GM23338 (cell line): ENCODE measurements at regions not wholly inside any gene's neighbourhood (a gene's known extent, or its start where the extent isn't known, plus 50 kb on each side); places are given as distances from the start of the nearest gene placed in this dataset.

Source experiments
- ATAC-seq: fragments of 200-7000 bp; cut with Tn5 transposase; 3 replicates; pipeline ENCODE4 v1.9.1; 2020
- DNase-seq: peaks from one replicate; pipeline ENCODE4 v3.0.0-alpha.2; 2015; ENCODE audit warnings: low spot score
- H2AFZ ChIP-seq: fragments of 200-600 bp; sonication (generic); 2 replicates; pipeline ENCODE4 v1.8.0; 2016; ENCODE audit warnings: antibody characterized with exemption, mild to moderate bottlenecking, moderate library complexity
- H3F3A ChIP-seq: fragments of 200-600 bp; sonication (generic); replicated peaks from 2 replicates; pipeline ENCODE4 v1.8.0; 2017; ENCODE audit warnings: antibody characterized with exemption, mixed run types, low read depth
- H3K27ac ChIP-seq: fragments of 200-600 bp; sonication (generic); 2 replicates; pipeline ENCODE4 v1.6.1; 2016; ENCODE audit warnings: low read depth
- H3K27me3 ChIP-seq: fragments of 200-600 bp; sonication (generic); 2 replicates; pipeline ENCODE4 v1.8.0; 2016; ENCODE audit warnings: mild to moderate bottlenecking, mixed run types, moderate library complexity; ENCODE audit not compliant: insufficient read depth
- H3K36me3 ChIP-seq: fragments of 200-600 bp; sonication (generic); 2 replicates; pipeline ENCODE4 v1.8.0; 2016; ENCODE audit warnings: mild to moderate bottlenecking; ENCODE audit not compliant: insufficient read depth
- H3K4me1 ChIP-seq: fragments of 200-600 bp; sonication (generic); 2 replicates; pipeline ENCODE4 v1.8.0; 2016; ENCODE audit warnings: mild to moderate bottlenecking, moderate library complexity; ENCODE audit not compliant: insufficient read depth
- H3K4me2 ChIP-seq: fragments of 200-600 bp; sonication (generic); 2 replicates; pipeline ENCODE4 v1.7.1; 2017; ENCODE audit warnings: mixed run types
- H3K4me3 ChIP-seq: fragments of 200-600 bp; sonication (generic); 2 replicates; pipeline ENCODE4 v1.6.1; 2016; ENCODE audit warnings: mixed run types
- H3K79me2 ChIP-seq: fragments of 200-600 bp; sonication (generic); replicated peaks from 2 replicates; pipeline ENCODE4 v1.8.0; 2017; ENCODE audit warnings: mild to moderate bottlenecking; ENCODE audit not compliant: insufficient read depth
- H3K9me2 ChIP-seq: fragments of 200-600 bp; sonication (generic); 2 replicates; pipeline ENCODE4 v1.8.0; 2017; ENCODE audit not compliant: insufficient read depth
- H4K20me1 ChIP-seq: fragments of 200-600 bp; sonication (generic); replicated peaks from 2 replicates; pipeline ENCODE4 v1.8.0; 2017; ENCODE audit warnings: mild to moderate bottlenecking; ENCODE audit not compliant: insufficient read depth
- H3K27ac Mint-ChIP-seq: 2 replicates; pipeline ENCODE4 v1.8.0; 2020; ENCODE audit warnings: inconsistent platforms, mild to moderate bottlenecking, moderate library complexity, mixed read lengths
- H3K27me3 Mint-ChIP-seq: 3 replicates; pipeline ENCODE4 v1.8.0; 2022; ENCODE audit warnings: low read depth, mild to moderate bottlenecking, moderate library complexity, mixed read lengths, inconsistent platforms; ENCODE audit not compliant: insufficient read depth, poor library complexity
- H3K36me3 Mint-ChIP-seq: 3 replicates; pipeline ENCODE4 v1.8.0; 2021; ENCODE audit warnings: low read depth, mild to moderate bottlenecking, inconsistent platforms, moderate library complexity, mixed read lengths
- H3K4me1 Mint-ChIP-seq: 3 replicates; pipeline ENCODE4 v1.8.0; 2020; ENCODE audit warnings: mild to moderate bottlenecking, inconsistent platforms, mixed read lengths
- H3K4me3 Mint-ChIP-seq: 3 replicates; pipeline ENCODE4 v1.8.0; 2021; ENCODE audit warnings: moderate library complexity, mild to moderate bottlenecking, inconsistent platforms, mixed read lengths
- H3K9me3 Mint-ChIP-seq: 3 replicates; pipeline ENCODE4 v1.8.0; 2020; ENCODE audit warnings: moderate library complexity, mild to moderate bottlenecking, inconsistent platforms, mixed read lengths
- CREB1 ChIP-seq: fragments of 250-450 bp; sonication (Bioruptor Pico); IDR thresholded peaks from 2 replicates; pipeline ENCODE4 v1.5.0; 2020; ENCODE audit warnings: low read depth, mild to moderate bottlenecking, moderate library complexity
- EZH2 ChIP-seq: fragments of 200-600 bp; sonication (generic); IDR thresholded peaks from one replicate; pipeline ENCODE4 v1.8.0; 2017; ENCODE audit warnings: antibody characterized with exemption, mild to moderate bottlenecking, low read depth; ENCODE audit not compliant: unreplicated experiment
- EZH2phosphoT487 ChIP-seq: fragments of 200-600 bp; sonication (generic); IDR thresholded peaks from one replicate; pipeline ENCODE4 v1.8.1; 2018; ENCODE audit warnings: antibody characterized with exemption; ENCODE audit not compliant: unreplicated experiment
- NANOG ChIP-seq: IDR thresholded peaks from 2 replicates; pipeline ENCODE4 v1.6.1; 2016; ENCODE audit warnings: antibody characterized with exemption, borderline replicate concordance
- REST ChIP-seq: IDR thresholded peaks from one replicate; pipeline ENCODE4 v1.6.1; 2018; ENCODE audit warnings: antibody characterized with exemption; ENCODE audit not compliant: unreplicated experiment
- ZNF331 ChIP-seq: fragments of 250-450 bp; sonication (Bioruptor Pico); IDR thresholded peaks from 2 replicates; pipeline ENCODE4 v1.5.0; 2020; ENCODE audit warnings: low read depth, mild to moderate bottlenecking, moderate library complexity
- TF ChIP-seq, protein P1 (sequence below), 2 experiments: fragments of 200-600 bp in 1 of 2; sonication (generic) in 1 of 2; conservative IDR thresholded peaks; 2 replicates each; pipeline versions ENCODE4 v1.5.1 to v1.6.1; 2016 to 2017; ENCODE audit warnings: antibody characterized with exemption in 2 of 2, low read depth in 2 of 2, mild to moderate bottlenecking in 2 of 2, moderate library complexity in 1 of 2
- TF ChIP-seq, protein P2 (sequence below): IDR thresholded peaks from 2 replicates; pipeline ENCODE4 v1.6.1; 2016; ENCODE audit warnings: antibody characterized with exemption

DNA sequence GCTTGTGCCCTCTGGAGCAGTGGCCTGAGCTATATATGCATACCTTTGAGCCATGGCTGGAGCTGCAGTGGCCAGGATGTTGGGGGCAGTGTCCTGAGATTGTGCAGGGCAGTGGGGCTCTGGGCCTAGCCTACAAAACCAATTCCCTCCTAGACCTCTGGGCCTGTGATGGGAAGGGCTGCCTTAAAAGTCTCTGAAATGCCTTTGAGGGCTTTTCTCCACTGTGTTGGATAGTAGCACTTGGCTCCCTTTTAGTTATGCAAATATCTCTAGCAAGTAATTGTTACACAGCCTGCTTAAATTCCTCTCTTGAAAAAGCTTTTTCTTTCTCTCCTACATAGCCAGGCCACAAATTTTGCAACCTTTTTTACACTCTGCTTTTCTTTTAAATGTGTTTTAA lies 426.4 kb downstream of the ACTR3B start (continued):
- TF ChIP-seq REST (no peak), CREB1 (no peak), NANOG (no peak)
- TF ChIP-seq, protein P1, sequence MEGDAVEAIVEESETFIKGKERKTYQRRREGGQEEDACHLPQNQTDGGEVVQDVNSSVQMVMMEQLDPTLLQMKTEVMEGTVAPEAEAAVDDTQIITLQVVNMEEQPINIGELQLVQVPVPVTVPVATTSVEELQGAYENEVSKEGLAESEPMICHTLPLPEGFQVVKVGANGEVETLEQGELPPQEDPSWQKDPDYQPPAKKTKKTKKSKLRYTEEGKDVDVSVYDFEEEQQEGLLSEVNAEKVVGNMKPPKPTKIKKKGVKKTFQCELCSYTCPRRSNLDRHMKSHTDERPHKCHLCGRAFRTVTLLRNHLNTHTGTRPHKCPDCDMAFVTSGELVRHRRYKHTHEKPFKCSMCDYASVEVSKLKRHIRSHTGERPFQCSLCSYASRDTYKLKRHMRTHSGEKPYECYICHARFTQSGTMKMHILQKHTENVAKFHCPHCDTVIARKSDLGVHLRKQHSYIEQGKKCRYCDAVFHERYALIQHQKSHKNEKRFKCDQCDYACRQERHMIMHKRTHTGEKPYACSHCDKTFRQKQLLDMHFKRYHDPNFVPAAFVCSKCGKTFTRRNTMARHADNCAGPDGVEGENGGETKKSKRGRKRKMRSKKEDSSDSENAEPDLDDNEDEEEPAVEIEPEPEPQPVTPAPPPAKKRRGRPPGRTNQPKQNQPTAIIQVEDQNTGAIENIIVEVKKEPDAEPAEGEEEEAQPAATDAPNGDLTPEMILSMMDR (conservative IDR thresholded peaks at IDR 0.05; ENCODE audit: low read depth in 2 of 2) = no peak

- peaks cover 7% of the 10 kb centered on the region; the same call in 2 of the 3 replicates for H3K4me1 Mint-ChIP-seq
- peaks cover 3% of the 10 kb centered on the region; the same call in 2 of the 3 replicates for H3K36me3 Mint-ChIP-seq
- Histone ChIP-seq H3K36me3 (no peaks in the 10 kb centered on the region), H2AFZ (no peak overlapping the region), H4K20me1 (no peaks in the 10 kb centered on the region), H3F3A (no peaks in the 10 kb centered on the region), H3K27me3 (no peaks in the 10 kb centered on the region), H3K4me1 (no peaks in the 10 kb centered on the region; the same call in 1 of the 2 replicates), H3K4me3 (no peak overlapping the region), H3K9me2 (peaks cover 6% of the 10 kb centered on the region; the same call in 1 of the 2 replicates), H3K4me2 (no peak overlapping the region), H3K79me2 (no peaks in the 10 kb centered on the region), H3K27ac (no peak overlapping the region)
- no peak for ATAC-seq
- TF ChIP-seq ZNF331 (CRISPR knock-in tag) = no peak
- H3K27ac Mint-ChIP-seq = no peak overlapping the region
- no peak for DNase-seq
- peaks cover 23% of the 10 kb centered on the region for H3K9me3 Mint-ChIP-seq
- H3K4me3 Mint-ChIP-seq = no peak overlapping the region
- H3K27me3 Mint-ChIP-seq = peaks cover 7% of the 10 kb centered on the region
These were observed 428.6 kb downstream of the ACTR3B start for GRCh38 chr7:153188161-153188560.

DNA sequence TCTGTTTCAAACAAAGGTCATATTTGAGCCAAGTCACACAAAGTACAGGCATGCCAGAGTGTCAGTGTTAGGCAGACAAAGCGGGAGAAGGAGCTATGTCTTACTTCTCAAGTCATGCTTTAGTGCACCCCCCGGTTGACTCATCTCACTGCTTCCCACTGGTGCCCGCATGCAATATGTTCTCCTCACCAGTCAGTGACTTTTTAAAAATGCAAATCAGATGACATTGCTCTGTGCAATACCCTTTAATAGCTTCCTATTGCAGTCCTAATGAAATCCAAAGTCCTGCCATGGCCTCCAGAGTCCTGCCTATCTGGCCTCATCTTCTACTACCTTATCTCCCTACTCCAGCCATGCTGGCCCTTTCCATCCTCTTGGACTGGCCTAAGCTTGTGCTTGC lies 429.1 kb downstream of the ACTR3B start:
- peaks cover 4% of the 10 kb centered on the region for H3K27me3 Mint-ChIP-seq
- H3K9me3 Mint-ChIP-seq = peaks cover 18% of the 10 kb centered on the region
- H3K27ac Mint-ChIP-seq = no peak overlapping the region
- TF ChIP-seq CREB1 (no peak), EZH2 (no peak), EZH2phosphoT487 (no peak), ZNF331 (CRISPR knock-in tag) (no peak)
- TF ChIP-seq, protein P2, sequence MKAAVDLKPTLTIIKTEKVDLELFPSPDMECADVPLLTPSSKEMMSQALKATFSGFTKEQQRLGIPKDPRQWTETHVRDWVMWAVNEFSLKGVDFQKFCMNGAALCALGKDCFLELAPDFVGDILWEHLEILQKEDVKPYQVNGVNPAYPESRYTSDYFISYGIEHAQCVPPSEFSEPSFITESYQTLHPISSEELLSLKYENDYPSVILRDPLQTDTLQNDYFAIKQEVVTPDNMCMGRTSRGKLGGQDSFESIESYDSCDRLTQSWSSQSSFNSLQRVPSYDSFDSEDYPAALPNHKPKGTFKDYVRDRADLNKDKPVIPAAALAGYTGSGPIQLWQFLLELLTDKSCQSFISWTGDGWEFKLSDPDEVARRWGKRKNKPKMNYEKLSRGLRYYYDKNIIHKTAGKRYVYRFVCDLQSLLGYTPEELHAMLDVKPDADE = no peak

More for the DNA sequence above, 429.1 kb downstream of the ACTR3B start:
- Histone ChIP-seq H3K4me1 (no peaks in the 10 kb centered on the region; the same call in 1 of the 2 replicates), H3K79me2 (no peaks in the 10 kb centered on the region), H3K4me3 (no peak overlapping the region), H2AFZ (no peak overlapping the region), H3K9me2 (peaks cover 6% of the 10 kb centered on the region; the same call in 1 of the 2 replicates), H3K36me3 (no peaks in the 10 kb centered on the region), H3K4me2 (no peak overlapping the region), H4K20me1 (no peaks in the 10 kb centered on the region), H3F3A (no peaks in the 10 kb centered on the region), H3K27ac (no peak overlapping the region), H3K27me3 (no peaks in the 10 kb centered on the region)
- Mint-ChIP-seq H3K4me3 (no peak overlapping the region), H3K4me1 (peaks cover 7% of the 10 kb centered on the region; the same call in 2 of the 3 replicates), H3K36me3 (no peaks in the 10 kb centered on the region; the same call in 1 of the 3 replicates)
- DNase-seq (no peak), ATAC-seq (no peak)
